ENCODE measurements at regions not wholly inside any gene's neighbourhood (a gene's known extent, or its start where the extent isn't known, plus 50 kb on each side); places are given as distances from the start of the nearest gene placed in this dataset.
"Not testable (repeated sequence)": the region's sequence is repeated elsewhere in the genome, so short reads cannot be mapped to it uniquely, and the experiment has no call there.

GRCh38 chr5:96124589-96124988 lies 162.9 kb upstream of the ELL2 start:
- DNase-seq = no peak

GRCh38 chr5:96123418-96123817 lies 161.8 kb upstream of the ELL2 start:
- no peak for DNase-seq

- DNase-seq = no peak
Observed at GRCh38 chr5:96121364-96121763, 159.7 kb upstream of the ELL2 start.

GRCh38 chr5:96120120-96120519 lies 158.5 kb upstream of the ELL2 start:
- DNase-seq = no peak

GRCh38 chr5:96117771-96118651 lies 156.4 kb upstream of the ELL2 start:
- no peak for DNase-seq

- no peak for DNase-seq
Observed at GRCh38 chr5:96115147-96115807, 153.6 kb upstream of the ELL2 start.

- no peak for DNase-seq
Observed at GRCh38 chr5:96114736-96115135, 153.1 kb upstream of the ELL2 start.

GRCh38 chr5:96113170-96113939 lies 151.7 kb upstream of the ELL2 start:
- DNase-seq = no peak

GRCh38 chr5:96112703-96113102 lies 151.1 kb upstream of the ELL2 start:
- no peak for DNase-seq

- no peak for DNase-seq
Observed at GRCh38 chr5:96112123-96112670, 150.5 kb upstream of the ELL2 start.

- no peak for DNase-seq
Observed at GRCh38 chr5:96111080-96111756, 149.6 kb upstream of the ELL2 start.

GRCh38 chr5:96110300-96110699 lies 148.6 kb upstream of the ELL2 start:
- DNase-seq = no peak

GRCh38 chr5:96108629-96109028 lies 147.0 kb upstream of the ELL2 start:
- DNase-seq = not testable (repeated sequence)

GRCh38 chr5:96103829-96104228 lies 142.2 kb upstream of the ELL2 start:
- DNase-seq = not testable (repeated sequence)

GRCh38 chr5:96101358-96102089 lies 139.9 kb upstream of the ELL2 start:
- DNase-seq = no peak

GRCh38 chr5:96097488-96097887 lies 135.8 kb upstream of the ELL2 start:
- DNase-seq = not testable (repeated sequence)

- no peak for DNase-seq
Observed at GRCh38 chr5:96096724-96097123, 135.1 kb upstream of the ELL2 start.

- no peak for DNase-seq
Observed at GRCh38 chr5:96094904-96095303, 133.3 kb upstream of the ELL2 start.

GRCh38 chr5:96093890-96094381 lies 132.3 kb upstream of the ELL2 start:
- no peak for DNase-seq

GRCh38 chr5:96093340-96093739 lies 131.7 kb upstream of the ELL2 start:
- DNase-seq = no peak

- no peak for DNase-seq
Observed at GRCh38 chr5:96091874-96092273, 130.2 kb upstream of the ELL2 start.

GRCh38 chr5:96090215-96090614 lies 128.6 kb upstream of the ELL2 start:
- DNase-seq = no peak

Data from NCI-H345 (cell line).